ENCODE measurements at regions not wholly inside any gene's neighbourhood (a gene's known extent, or its start where the extent isn't known, plus 50 kb on each side); places are given as distances from the start of the nearest gene placed in this dataset.

DNA sequence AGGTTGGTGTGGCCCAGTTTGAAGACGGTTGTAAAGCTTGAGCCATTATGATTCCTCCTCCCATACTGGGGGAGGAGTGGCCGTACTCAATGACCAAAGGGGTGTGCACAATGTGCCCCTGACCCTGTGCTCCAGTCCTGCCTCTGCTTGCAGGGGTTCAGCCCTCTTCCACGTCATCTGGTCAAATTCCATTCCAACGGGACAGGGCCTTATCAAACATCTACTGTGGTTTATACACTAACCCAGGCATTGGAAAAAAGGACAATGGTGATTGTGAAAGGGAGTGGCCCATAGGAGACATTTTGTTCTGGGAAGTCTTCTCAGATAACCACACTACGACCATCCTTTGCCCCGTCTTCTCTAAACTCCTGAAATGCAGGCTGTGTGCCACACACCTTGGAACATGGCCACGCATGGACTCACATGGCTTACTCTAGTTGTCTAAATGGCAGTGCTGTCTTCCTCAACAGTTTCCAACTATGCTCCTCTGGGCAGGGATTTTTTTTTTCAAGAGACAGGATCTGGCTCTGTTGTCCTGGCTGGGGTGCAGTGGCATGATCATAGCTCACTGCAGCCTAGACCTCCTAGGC, 103.0 kb downstream of the JCAD start:
- no peaks in the 10 kb centered on the region for H3K9me3 ChIP-seq (ENCODE audit: insufficient read depth, low read length)
- DNase-seq (ENCODE audit: low read depth, low spot score), result no peak
- H3K9ac ChIP-seq (ENCODE audit: insufficient read length, low read depth), result no peak overlapping the region
- TF ChIP-seq SUZ12 (IDR thresholded peaks at IDR 0.05; ENCODE audit: extremely low read depth, insufficient read depth, insufficient read length), result no peak
- TF ChIP-seq ZNF274 (IDR thresholded peaks at IDR 0.05; ENCODE audit: low read depth, low read length), result no peak
- TF ChIP-seq YY1 (IDR thresholded peaks at IDR 0.05; ENCODE audit: insufficient read depth, insufficient read length), result no peak
- H3K36me3 ChIP-seq (ENCODE audit: insufficient read depth, insufficient read length, low read length), result no peaks in the 10 kb centered on the region
- H3K4me3 ChIP-seq (ENCODE audit: insufficient read length, low read depth), result no peak overlapping the region
- H3K27me3 ChIP-seq (ENCODE audit: insufficient read depth, insufficient read length), result no peaks in the 10 kb centered on the region
- H3K4me1 ChIP-seq (ENCODE audit: insufficient read depth, insufficient read length), result peaks cover 3% of the 10 kb centered on the region

DNA sequence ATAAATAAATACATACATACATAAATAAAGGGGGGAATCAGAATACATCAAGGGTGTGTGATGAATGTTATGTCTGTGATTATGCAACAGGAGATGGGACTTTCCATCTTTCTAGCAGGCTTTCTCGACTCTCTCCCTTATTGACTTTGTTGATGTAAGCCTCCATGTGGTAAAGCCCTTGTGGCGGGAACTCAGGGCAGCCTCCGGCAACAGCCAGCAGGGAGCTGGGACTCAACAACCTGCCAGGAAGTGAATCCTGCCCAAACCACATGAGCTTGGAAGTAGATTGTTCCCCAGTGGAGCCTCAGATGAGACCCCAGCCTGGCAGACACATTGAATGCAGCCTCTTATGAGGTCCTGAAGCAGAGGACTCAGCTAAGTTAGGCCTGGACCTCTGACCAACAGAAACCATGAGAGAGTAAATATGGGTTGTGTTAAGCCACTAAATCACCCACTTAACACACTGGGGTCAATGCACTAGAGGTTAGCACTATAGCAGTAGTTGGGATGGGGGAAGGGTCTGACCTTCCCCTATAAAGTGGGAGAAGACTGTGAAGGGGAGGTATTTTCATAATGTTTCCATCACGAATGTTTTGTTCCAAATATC, 104.0 kb downstream of the JCAD start:
- no peak for DNase-seq (ENCODE audit: low read depth, low spot score)
- peaks cover 3% of the 10 kb centered on the region for H3K4me1 ChIP-seq (ENCODE audit: insufficient read depth, insufficient read length)
- TF ChIP-seq SUZ12 (IDR thresholded peaks at IDR 0.05; ENCODE audit: extremely low read depth, insufficient read depth, insufficient read length), result no peak
- no peak for TF ChIP-seq ZNF274 (IDR thresholded peaks at IDR 0.05; ENCODE audit: low read depth, low read length)
- TF ChIP-seq YY1 (IDR thresholded peaks at IDR 0.05; ENCODE audit: insufficient read depth, insufficient read length), result no peak
- H3K4me3 ChIP-seq (ENCODE audit: insufficient read length, low read depth), result no peak overlapping the region
- H3K9me3 ChIP-seq (ENCODE audit: insufficient read depth, low read length), result no peaks in the 10 kb centered on the region
- no peaks in the 10 kb centered on the region for H3K36me3 ChIP-seq (ENCODE audit: insufficient read depth, insufficient read length, low read length)
- H3K27me3 ChIP-seq (ENCODE audit: insufficient read depth, insufficient read length), result no peaks in the 10 kb centered on the region
- no peak overlapping the region for H3K9ac ChIP-seq (ENCODE audit: insufficient read length, low read depth)

DNA sequence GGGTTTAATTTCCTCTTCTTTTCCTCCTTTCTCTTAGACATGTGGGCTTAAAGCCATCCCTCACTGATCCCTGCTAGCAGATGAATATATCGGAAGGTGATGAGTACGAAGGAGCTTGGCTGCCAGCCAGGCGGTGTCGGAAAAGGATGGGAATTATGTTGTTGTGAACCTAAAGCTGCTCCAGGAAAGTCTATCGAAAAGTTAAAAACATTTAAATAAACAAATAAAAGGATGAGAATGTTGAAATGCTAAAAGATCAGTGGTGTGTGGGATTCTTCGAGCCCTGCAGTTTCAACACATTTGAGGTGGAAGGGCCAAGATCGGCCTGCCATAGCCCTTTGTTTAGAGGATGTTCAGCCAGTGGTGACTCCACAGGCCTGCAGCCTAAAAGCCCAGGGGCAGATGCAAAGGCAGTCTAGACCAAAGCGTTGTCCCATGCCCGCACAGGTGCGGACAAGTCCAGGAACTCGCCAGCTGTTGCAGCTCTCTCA, 107.9 kb downstream of the JCAD start:
- Histone ChIP-seq H3K36me3 (ENCODE audit: insufficient read depth, insufficient read length, low read length) (no peaks in the 10 kb centered on the region), H3K27me3 (ENCODE audit: insufficient read depth, insufficient read length) (no peaks in the 10 kb centered on the region), H3K9me3 (ENCODE audit: insufficient read depth, low read length) (no peaks in the 10 kb centered on the region), H3K4me3 (ENCODE audit: insufficient read length, low read depth) (no peak overlapping the region), H3K9ac (ENCODE audit: insufficient read length, low read depth) (no peak overlapping the region), H3K4me1 (ENCODE audit: insufficient read depth, insufficient read length) (peaks cover 3% of the 10 kb centered on the region)
- TF ChIP-seq YY1 (IDR thresholded peaks at IDR 0.05; ENCODE audit: insufficient read depth, insufficient read length) (no peak), SUZ12 (IDR thresholded peaks at IDR 0.05; ENCODE audit: extremely low read depth, insufficient read depth, insufficient read length) (no peak), ZNF274 (IDR thresholded peaks at IDR 0.05; ENCODE audit: low read depth, low read length) (no peak)
- no peak for DNase-seq (ENCODE audit: low read depth, low spot score)

- Histone ChIP-seq H3K9ac (ENCODE audit: insufficient read length, low read depth) (no peak overlapping the region), H3K4me3 (ENCODE audit: insufficient read length, low read depth) (no peak overlapping the region), H3K4me1 (ENCODE audit: insufficient read depth, insufficient read length) (peaks cover 3% of the 10 kb centered on the region), H3K9me3 (ENCODE audit: insufficient read depth, low read length) (no peaks in the 10 kb centered on the region), H3K36me3 (ENCODE audit: insufficient read depth, insufficient read length, low read length) (no peaks in the 10 kb centered on the region), H3K27me3 (ENCODE audit: insufficient read depth, insufficient read length) (no peaks in the 10 kb centered on the region)
- DNase-seq (ENCODE audit: low read depth, low spot score), result no peak
- no peak for TF ChIP-seq SUZ12 (IDR thresholded peaks at IDR 0.05; ENCODE audit: extremely low read depth, insufficient read depth, insufficient read length)
- TF ChIP-seq YY1 (IDR thresholded peaks at IDR 0.05; ENCODE audit: insufficient read depth, insufficient read length), result no peak
- TF ChIP-seq ZNF274 (IDR thresholded peaks at IDR 0.05; ENCODE audit: low read depth, low read length), result no peak
Measured at GRCh38 chr10:29950391-29950790, 109.0 kb downstream of the JCAD start.

DNA sequence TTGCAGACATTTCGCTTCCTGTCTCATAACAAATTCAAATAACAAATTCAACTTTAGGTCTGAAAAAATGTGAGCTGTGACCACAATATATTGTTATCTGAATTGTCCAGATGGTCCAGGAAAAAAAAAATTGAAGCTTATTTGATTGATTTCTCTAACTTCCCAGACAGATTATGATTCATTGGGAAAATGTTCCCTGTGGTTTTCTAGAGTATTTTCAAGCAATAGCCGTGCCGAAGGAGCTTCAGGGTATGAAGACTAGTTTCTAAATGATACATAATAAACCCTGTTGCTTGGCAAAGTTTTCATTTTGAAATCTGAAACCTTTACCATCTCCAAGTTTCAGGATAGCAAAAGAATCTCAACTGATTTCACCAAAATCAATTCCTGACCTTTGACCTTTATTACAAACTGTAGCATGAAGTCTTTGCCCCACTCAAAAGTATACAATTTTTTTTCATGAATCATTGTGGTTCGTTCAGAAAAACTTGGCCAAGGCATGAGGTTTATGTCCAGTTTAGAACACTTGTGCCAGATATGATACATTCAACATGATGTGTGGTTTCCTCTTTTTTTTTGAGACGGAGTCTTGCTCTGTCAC, 109.9 kb downstream of the JCAD start:
- Histone ChIP-seq H3K36me3 (ENCODE audit: insufficient read depth, insufficient read length, low read length) (no peaks in the 10 kb centered on the region), H3K4me3 (ENCODE audit: insufficient read length, low read depth) (no peak overlapping the region), H3K9me3 (ENCODE audit: insufficient read depth, low read length) (no peaks in the 10 kb centered on the region), H3K9ac (ENCODE audit: insufficient read length, low read depth) (no peak overlapping the region), H3K4me1 (ENCODE audit: insufficient read depth, insufficient read length) (peaks cover 3% of the 10 kb centered on the region), H3K27me3 (ENCODE audit: insufficient read depth, insufficient read length) (no peaks in the 10 kb centered on the region)
- TF ChIP-seq SUZ12 (IDR thresholded peaks at IDR 0.05; ENCODE audit: extremely low read depth, insufficient read depth, insufficient read length) (no peak), YY1 (IDR thresholded peaks at IDR 0.05; ENCODE audit: insufficient read depth, insufficient read length) (no peak), ZNF274 (IDR thresholded peaks at IDR 0.05; ENCODE audit: low read depth, low read length) (no peak)
- no peak for DNase-seq (ENCODE audit: low read depth, low spot score)

GRCh38 chr10:29948881-29949355, 110.5 kb downstream of the JCAD start:
- Histone ChIP-seq H3K4me3 (ENCODE audit: insufficient read length, low read depth) (no peak overlapping the region), H3K36me3 (ENCODE audit: insufficient read depth, insufficient read length, low read length) (no peaks in the 10 kb centered on the region), H3K9ac (ENCODE audit: insufficient read length, low read depth) (no peak overlapping the region), H3K27me3 (ENCODE audit: insufficient read depth, insufficient read length) (no peaks in the 10 kb centered on the region), H3K9me3 (ENCODE audit: insufficient read depth, low read length) (no peaks in the 10 kb centered on the region), H3K4me1 (ENCODE audit: insufficient read depth, insufficient read length) (peaks cover 3% of the 10 kb centered on the region)
- no peak for TF ChIP-seq ZNF274 (IDR thresholded peaks at IDR 0.05; ENCODE audit: low read depth, low read length)
- TF ChIP-seq SUZ12 (IDR thresholded peaks at IDR 0.05; ENCODE audit: extremely low read depth, insufficient read depth, insufficient read length), result no peak
- TF ChIP-seq YY1 (IDR thresholded peaks at IDR 0.05; ENCODE audit: insufficient read depth, insufficient read length), result no peak
- no peak for DNase-seq (ENCODE audit: low read depth, low spot score)

DNA sequence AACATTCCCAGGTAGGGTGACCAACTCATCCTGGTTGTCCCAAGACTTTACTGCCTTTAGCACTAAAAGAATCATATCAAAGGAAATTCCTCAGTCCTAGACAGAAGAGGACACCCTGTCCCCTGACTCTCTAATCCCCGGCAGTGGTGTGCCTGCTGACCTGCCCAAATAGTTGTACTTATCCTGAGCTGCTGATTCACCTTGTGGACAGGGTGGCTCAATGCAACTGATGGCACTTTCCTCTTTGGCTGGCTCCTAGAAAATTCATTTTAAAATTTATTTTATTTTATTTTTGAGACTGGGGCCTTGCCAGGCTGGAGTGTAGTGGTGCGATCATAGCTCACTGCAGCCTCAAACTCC, 111.7 kb downstream of the JCAD start:
- Histone ChIP-seq H3K9ac (ENCODE audit: insufficient read length, low read depth) (no peak overlapping the region), H3K36me3 (ENCODE audit: insufficient read depth, insufficient read length, low read length) (no peaks in the 10 kb centered on the region), H3K9me3 (ENCODE audit: insufficient read depth, low read length) (no peaks in the 10 kb centered on the region), H3K27me3 (ENCODE audit: insufficient read depth, insufficient read length) (no peaks in the 10 kb centered on the region), H3K4me1 (ENCODE audit: insufficient read depth, insufficient read length) (peaks cover 3% of the 10 kb centered on the region), H3K4me3 (ENCODE audit: insufficient read length, low read depth) (no peak overlapping the region)
- TF ChIP-seq YY1 (IDR thresholded peaks at IDR 0.05; ENCODE audit: insufficient read depth, insufficient read length), result no peak
- TF ChIP-seq ZNF274 (IDR thresholded peaks at IDR 0.05; ENCODE audit: low read depth, low read length), result no peak
- no peak for TF ChIP-seq SUZ12 (IDR thresholded peaks at IDR 0.05; ENCODE audit: extremely low read depth, insufficient read depth, insufficient read length)
- no peak for DNase-seq (ENCODE audit: low read depth, low spot score)
